EL (cell line): ENCODE measurements at regions not wholly inside any gene's neighbourhood (a gene's known extent, or its start where the extent isn't known, plus 50 kb on each side); places are given as distances from the start of the nearest gene placed in this dataset.
A peak's percentile ranks its signal among the peaks of the same experiment; 100 is the strongest.

Source experiments
- DNase-seq: peaks from one replicate; pipeline ENCODE4 v3.0.0-alpha.2; 2016

DNA sequence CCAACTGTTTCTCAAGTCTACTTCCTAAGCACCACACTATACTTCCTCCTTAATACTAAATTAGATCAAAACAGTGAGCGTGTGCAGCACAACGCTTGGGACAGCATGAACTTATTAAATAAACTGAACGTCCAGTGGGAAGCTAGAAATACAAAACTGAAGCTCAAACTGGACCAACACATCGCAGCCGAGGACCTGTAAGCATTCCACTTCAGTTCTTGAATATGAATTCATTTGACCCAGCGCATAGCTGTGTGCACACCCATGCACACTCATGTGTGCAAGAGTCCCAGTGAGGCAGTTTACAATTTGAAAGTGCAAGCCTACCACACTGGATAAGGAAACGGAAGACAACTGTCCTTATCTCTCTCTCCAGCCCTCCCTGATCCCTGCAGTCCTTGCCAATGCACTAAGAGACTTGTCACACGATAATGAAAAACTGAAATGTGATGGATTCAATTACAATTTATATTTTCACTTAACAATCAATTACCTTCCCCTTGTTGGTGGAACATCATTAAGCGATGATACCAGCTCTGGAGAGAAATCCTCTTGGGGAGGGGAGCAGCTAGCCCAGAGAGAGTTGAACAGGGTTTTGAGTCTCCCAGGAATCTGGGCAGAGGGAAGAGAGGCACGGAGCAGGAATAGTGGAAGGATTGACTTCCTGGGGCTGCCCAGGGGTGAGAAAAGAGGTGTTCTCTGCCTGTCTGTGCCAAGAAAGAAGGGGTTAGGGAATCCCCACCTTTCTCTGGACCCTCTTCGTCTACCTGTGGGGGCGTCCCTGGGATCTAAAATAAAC is 186.5 kb upstream of the KLHL29 start:
- DNase-seq = no peak

DNA sequence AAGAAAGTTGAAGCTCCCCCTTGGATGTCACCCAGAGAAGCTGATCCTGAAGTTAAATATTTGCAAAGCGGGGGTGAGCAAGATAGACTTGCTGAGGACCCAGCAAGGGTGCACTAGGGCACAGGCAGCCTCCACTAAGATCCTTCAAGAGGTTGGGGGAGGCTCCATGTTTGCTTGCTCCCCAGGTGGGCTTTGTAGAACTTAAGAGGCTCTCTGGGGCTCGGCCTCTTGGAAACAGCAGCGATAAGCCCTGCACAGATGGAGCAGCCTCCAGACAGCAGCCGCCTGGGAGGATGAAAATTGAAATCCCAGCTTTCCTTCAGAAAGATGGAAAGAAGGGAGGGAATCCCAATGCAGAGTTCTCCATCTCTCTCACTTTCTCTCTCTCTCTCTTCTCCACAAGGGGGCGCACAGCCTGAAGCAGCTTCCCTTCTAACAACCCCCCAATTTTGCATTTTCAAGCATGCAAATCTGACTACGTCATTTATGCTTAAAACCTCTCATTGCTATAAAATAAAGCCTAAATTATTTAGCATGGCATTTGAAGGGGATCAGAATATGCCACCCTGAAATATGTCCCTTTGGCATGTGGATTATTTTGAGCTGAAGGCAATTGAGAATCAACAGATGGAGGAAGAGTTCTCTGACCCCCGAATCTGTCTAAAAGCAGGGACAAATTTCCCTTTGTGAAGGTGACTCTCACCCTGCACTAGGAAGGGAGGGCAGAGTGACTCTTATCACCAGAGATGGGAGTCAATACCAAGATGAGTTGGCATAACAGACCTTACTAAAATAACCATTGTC is 185.7 kb upstream of the KLHL29 start:
- DNase-seq = peak; percentile 48

DNA sequence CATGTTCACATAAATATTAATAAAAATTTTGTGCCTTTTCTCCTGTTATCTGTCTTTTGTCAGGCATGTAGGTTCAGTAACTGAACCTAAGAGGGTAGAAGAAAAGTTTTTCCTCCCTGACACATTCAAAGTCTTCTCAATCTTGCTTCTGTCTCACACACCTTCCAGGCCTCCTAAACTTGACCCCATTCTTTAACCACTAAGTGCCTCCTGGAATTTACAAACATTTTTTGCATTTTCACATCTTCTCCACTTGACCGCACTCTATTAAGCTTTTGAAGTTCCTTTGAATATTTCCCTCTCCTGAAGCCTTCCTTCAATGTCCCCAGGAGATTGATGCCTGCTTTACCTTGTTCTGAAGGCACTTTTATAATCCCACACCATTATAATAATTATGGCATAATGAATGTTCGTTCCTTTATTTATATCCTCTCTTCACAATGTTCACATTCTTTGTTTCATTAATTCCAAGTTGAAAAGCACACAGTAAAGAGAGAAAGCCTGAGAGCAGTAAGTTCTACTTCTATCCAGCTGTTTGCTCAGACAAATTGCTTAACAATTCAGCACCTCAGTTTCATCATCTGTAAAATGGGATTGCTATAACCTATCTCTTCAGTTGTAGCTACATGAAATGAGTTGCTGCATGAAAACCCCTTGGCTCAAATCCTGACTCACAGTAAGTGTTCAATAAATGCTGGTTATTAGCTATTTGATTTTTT is 184.8 kb upstream of the KLHL29 start:
- no peak for DNase-seq

DNA sequence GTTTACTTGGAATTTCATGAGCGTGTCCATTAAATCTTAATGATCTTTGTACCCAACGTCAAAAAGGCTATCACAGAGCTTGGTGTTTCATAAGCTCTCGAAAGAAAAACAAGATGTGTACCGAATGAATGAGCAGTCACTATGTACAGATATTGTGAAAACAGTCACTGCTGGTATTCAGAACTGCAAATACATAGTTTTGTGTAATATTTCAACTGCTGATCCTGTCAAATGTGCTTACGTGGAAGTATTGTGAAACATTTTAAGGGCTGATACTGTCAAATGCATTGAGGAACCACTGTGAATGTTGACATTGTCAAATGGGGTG is 184.2 kb upstream of the KLHL29 start:
- no peak for DNase-seq

DNA sequence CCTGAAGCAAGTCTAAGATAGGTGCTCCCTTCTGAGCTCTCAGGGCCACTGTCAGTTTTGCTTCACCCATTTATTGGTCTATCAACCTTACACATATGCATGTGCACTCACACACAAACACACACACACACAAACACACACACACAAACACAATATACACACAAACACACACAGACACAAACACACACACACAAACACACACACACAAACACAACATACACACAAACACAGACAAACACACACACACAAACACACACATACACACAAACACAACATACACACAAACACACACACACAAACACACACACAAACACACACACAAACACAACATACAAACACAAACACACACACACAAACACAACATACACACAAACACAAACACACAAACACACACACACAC is 181.6 kb upstream of the KLHL29 start:
- no peak for DNase-seq

DNA sequence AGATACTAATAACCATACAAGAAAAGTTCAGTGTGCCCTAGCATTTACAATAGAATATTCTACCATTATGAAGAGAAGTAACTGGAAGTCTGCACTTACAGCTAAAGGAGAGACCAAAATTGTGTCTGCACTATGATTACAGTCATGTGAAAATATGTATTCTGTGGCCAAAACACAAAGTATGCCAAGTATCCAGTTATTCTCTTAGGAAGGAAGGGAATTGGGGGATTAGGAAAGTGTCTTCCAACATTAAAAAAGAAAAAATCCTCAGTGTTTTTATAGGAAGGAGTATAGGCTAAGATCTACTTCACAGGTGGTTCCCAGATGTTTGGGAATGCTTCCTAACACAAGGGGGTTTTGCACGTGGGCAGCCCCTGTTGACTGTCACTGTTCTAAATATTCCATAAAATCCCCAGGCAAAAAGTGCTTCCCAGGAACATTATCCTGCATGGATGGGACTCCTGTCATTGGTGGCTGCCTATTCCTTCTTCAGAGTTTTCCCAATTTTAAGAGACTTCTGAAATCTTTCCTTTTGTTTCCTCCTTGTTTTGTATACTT is 180.2 kb upstream of the KLHL29 start:
- no peak for DNase-seq

DNA sequence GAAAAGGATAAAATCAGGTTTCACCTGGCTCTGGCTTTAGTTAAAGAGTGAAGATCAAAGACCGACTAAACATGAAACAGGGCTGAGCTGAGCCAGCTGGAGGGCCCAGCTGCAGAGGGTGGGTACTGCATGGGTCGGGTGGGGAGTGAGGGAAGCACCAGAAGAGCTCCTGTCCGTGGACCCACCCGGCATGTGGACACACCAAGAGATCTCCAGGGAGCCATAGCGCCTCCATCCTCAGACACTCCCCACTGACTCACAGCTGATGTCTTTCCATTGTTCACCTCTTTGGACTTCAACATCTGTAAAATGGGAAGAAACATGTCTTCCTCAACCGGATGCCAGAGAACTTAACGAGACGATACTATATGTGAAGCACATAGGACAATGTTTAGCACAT is 178.3 kb upstream of the KLHL29 start:
- no peak for DNase-seq

DNA sequence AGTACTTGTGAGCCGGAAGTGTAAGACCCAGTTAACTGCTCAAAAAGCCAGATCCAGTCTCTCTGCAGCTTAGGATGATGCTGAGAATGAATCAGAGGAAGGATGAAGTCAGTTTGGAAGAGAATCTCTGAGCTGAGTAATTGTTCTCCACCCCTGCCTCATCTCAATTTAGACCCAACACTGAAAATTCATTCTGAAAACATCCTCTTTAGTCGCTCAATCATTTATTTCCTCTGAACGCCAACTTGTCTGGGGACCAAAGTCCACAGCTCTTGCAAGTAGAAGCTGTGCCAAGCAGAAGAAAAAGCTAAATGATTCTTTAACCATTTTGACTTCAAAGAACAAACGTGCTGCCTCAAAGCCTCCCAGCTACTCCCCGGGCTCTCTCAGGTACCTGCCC is 177.1 kb upstream of the KLHL29 start:
- peak; percentile 1 for DNase-seq

DNA sequence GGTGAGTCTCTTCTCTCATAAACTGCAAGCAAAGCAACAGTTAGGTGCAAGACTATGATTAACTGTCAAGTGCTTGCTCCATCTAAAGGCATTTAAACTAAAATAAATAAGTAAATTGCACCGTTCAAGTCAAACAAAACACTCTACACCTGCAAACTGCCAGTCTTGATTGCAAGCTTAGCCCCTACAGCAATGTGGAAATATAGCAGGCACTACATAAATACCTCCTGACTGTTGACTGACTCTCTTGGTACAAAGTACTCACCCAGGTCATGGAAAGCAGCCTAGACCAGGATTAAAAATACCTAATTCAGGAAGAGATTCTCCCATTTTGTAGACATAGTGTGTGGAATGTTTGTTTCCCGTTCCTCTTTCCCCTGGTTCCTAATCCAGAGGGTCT is 176.6 kb upstream of the KLHL29 start:
- DNase-seq = no peak

DNA sequence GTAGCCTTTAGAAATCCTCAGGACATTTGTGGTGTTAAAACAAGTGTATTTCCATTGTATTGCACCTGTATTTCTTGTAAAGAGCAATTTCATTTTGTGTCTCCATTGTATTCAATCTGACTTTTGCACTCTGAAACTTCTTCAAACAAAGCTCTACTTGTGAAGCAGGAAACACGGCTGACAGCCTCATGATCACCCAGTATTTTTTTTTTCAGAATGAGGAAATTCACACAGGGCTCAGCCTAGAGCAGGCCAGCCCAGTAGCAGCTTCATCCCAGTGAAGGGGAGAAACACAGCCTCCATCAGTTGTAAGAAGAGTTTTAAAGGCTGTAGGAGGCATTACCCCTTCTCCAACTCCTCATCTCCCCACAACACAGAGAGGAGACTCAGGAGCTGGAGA is 175.9 kb upstream of the KLHL29 start:
- no peak for DNase-seq

DNA sequence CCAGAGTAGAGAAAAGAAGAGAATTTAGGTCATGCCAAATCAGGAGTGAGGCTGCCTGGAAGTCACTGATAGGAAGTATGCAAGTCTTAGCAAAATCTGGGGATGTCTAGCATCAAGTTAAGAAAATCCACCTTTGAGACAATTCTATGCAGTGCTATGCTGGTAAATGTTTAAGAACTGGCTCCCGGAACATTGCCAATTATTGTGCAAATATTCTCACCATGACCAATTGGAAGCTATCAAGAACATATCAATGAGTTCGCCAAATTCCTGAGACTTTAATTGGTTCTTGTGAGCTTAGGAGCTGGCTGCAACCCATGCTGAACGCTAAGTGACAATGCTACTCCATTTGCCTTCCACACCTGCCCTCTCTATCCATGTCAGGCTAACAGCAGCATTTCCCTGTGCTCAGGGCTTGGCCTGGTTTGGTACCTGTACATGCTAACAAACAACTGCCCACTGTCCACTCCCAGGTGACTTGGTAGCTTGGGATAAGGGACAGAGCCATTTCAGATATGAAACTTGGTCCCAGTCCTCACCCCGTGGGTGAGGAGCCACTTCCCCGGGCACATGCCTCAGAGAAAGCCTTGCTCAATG is 172.9 kb upstream of the KLHL29 start:
- DNase-seq = no peak

DNA sequence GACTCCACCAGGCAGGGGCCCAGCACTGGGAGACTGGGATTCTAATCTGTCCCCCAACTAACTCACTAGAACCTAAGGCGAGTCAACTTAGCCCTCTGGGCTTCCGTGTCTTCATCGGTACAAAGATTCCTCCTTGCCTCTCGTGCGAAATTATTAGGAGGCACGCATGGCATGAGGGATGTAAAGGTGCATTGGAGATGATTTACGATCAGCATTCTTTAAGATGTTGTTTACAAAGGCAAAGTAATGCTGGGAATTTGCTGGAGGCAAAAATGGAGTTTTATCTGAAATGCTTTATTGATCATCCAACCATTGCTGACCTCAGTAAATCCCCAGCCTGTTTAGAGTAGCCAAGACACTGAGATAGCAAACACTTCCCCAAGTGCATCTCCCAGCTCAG is 171.8 kb upstream of the KLHL29 start:
- no peak for DNase-seq

DNA sequence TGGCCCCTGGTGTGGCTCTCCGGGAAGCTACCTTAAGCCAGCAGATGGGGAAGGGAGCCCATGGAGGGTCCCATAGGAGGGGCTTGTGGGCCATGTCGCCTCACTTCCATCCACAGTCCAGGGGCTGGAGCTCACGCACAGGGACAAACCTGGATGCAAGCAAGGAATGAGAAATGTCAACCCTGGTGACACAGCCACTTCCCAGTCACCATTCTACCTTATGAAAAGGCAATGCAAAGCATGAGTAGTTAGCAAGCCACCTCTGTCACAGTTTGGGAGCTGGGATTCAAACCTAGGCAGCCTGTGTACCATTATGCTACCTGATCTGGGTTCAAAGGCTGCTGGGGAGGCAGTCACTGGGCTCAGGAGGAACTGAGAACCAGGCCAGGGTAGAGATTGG is 170.0 kb upstream of the KLHL29 start:
- no peak for DNase-seq

DNA sequence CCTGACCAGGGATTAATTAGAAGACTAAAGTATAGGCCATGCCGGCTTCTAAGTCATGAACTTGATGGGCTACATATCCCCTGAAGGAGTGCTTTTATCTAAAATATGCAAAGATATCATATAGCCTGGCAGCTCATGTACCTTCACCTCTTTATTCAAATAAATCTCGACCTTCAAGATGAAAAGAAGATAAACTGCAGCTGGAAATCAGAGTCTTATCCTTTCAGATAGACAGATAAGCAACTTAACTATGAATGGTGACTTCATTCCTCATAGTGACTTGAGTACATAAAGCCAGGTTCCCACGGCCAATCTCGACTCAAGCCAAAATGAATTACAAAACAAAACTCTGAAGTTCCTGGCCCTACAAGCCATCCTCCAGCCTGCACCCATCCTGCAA is 165.3 kb upstream of the KLHL29 start:
- no peak for DNase-seq

DNA sequence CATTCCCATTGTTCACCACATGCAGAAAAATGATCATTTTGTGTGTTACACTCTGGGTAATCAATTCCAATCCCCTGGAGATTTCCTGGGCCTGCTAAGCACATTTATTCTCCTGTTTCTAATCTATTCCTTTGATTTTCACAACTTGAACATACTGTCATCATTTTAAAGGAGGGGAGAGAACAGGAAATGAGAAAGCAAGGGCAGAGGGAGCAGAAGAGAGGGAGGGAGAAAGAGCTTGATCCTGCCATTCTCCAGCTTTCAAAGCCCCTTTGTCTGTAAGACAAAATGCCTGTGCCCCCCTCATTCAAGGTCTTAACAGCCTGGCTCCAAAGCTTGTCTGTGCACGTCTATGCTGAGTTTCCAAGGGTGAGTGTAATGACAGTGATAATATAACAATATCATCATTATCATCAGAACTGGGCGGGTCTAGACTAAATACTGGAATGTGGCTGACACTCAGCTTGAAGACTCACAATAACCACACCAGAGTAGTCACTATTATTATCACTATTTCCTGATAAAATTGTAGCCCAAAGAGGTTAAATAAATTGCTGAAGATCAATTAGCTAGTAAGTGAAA is 164.4 kb upstream of the KLHL29 start:
- no peak for DNase-seq

DNA sequence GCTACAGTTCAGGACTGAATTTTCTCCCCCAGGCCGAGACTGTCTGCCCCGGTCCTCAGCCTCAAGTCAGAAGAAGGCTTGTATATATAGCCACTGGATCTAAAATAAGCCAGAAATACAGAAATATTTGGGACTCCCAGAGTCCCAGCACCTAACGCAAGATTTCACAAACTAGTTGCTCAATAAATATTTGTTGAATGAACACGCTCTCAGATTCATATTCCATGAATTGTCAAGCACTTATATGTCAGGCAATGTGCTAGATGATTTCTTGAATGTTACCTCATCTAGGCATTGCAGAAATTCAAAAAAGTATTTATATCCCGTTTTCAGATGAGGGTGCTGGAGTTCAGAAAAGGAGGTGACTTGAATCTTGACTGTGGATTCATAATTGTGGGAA is 163.7 kb upstream of the KLHL29 start:
- no peak for DNase-seq

DNA sequence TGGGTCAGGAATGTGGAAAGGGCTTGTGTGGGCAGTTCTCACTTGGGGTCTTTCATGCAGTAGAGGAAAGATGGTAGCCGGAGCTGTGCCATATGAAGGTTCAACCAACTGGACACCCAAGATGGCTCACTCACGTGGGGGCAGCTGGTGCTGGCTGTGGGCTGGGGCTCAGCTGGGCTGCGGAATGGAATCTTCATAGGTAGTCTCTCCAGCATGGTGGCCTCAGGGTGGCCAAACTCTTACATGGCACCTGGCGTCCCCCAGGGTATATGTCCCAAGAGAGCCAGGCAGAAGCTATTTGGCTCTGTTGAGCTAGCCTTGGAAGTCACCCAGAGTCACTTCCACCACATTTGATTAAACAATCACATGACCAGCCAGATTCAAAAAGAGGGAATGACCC is 163.1 kb upstream of the KLHL29 start:
- no peak for DNase-seq

DNA sequence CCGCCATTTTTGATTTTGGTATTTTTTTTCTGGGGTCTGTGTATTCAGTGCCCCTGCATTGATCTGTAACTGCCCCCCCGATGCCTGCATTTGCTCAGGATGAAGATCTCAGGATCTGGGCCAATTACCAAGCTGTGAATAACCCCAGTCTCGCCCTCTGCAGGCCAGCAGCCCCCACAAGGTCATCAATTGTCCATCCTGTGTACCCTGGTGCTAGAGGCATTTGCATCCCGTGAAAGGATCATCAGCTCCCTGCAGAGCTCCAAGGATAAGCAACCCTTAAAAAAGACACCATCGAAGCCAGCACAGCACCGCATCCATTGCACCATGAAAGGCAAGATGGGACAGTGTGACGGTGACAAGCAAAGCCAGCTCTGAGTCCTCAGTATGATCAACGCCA is 154.1 kb upstream of the KLHL29 start:
- no peak for DNase-seq

DNA sequence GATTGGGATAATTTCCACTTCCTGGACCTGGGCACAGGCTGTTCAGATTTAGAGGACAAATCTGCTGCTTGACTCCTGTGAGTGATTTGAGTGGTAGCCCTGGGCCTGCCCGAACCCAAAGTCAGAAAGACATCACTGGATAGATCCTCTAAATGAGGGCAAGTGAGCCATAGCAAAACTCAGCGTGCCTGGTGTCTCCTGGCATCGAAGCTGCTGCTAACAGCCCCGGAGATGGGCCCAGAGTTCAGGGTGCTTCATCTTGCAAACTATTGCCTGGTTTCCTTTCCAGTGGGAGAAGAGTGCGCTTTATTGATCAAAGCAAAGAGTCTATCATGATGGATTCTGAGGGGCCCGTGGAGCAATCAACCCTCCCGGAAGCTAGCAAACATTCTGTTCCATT is 153.1 kb upstream of the KLHL29 start:
- no peak for DNase-seq

DNA sequence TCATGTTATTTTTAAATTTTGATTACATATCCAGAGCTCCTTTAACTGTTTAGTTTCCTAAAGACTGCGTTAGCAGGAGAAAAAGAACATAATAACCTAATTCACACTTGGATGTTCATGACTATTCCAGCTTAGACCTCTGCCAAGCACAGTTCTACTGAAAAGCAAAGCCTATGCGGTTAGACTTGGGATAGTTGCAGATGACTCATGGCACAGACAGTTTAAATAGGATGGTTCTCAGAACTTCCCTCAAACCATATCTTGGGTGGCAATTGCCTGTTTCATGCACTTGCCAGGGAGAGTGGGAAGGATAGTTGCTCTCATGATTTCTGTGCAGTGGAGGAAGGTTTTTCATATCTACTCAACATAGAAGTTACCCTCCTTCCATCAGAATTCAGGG is 149.7 kb upstream of the KLHL29 start:
- peak; percentile 62 for DNase-seq

DNA sequence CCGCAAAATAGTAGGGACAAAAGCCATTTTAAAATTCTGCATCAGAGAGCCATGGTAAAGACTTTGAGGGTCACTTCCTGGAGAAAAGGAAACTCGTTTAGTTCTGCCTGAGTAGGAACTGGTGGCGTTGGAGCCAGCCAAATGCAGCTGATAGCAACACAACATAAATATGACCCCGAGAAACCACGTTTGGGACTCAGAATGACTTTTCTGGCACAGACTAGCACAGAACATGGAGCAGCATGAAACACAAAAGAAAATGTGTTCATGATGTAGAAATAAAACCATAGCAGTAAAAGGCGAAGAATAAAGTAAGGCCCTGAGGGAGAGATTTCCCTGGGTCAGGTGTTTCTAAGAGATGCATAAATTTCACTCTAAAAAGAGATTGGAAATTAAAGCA is 149.2 kb upstream of the KLHL29 start:
- no peak for DNase-seq

DNA sequence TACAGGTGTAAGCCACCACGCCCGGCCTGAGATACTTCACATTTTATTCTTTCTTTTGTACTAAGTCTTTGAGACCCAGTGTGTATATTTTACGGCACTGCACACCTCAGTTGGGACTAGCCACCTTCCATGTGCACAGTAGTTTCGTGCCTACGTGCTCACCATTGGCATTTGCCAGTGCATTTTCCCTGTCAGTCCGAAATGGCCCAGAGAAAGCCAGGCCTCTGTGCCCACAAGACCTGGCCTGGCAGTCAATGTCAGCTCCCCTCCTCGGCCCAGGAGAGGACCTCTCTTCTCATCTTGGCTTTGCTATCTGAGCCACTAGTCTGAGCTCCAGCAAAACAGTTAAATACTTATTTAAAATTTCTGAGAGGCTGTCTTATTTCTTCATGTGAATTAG is 147.8 kb upstream of the KLHL29 start:
- DNase-seq = no peak
